ENCODE measurements at regions not wholly inside any gene's neighbourhood (a gene's known extent, or its start where the extent isn't known, plus 50 kb on each side); places are given as distances from the start of the nearest gene placed in this dataset.

DNA sequence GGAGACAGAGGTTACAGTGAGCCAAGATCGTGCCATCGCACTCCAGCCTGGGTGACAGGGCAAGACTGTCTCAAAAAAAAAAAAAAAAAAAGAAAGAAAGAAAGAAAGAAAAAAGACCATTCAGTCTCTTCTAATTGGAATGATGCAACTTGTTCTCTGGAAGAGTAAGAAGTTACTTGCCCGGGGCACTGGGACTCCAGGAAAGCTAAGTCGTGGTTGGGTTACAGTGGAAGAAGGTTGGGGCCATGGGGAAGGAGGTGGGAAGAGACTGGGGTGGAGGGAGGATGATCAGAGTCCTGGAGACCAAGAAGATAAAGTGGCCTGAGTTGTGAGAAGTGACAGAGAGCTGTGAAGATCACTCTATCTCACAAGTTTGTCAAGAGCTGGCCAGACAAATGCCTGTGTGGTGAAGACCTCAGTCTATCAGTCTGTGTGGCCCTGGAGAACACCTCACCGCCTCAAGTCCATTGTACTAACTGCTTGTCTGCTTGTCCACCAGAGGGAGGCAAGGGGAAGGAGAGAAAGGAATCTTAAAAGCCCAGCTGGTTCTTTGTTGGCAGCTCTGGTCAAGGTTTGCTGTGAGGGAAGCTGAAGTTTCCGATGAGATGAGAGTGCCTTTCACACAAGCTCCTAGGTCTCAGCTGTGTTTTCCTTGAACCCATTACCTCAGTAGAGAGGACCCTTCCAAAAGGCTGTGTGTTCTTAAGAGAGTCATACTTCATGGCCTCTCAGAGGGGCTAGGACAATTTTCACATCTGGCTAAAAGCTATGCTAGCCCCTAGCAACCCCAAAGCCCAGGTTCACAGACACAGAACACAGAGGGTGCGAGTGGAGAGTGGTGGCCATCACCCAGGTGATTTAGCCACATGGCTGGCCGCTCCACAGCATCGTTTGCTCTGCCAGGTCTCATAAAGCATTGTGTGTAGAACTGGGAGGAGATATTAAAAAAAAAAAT is 72.0 kb upstream of the TMEM178A start:
- no peak overlapping the region for H3K4me3 ChIP-seq (ENCODE audit: insufficient read depth, low read depth, low read length)
- DNase-seq: peak; percentile 65
- no peaks in the 10 kb centered on the region for H3K36me3 ChIP-seq (replicated peaks; ENCODE audit: control insufficient read depth, insufficient read depth, low read length)
- no peaks in the 10 kb centered on the region for H3K27me3 ChIP-seq (ENCODE audit: control insufficient read depth, insufficient read depth, low read length)

DNA sequence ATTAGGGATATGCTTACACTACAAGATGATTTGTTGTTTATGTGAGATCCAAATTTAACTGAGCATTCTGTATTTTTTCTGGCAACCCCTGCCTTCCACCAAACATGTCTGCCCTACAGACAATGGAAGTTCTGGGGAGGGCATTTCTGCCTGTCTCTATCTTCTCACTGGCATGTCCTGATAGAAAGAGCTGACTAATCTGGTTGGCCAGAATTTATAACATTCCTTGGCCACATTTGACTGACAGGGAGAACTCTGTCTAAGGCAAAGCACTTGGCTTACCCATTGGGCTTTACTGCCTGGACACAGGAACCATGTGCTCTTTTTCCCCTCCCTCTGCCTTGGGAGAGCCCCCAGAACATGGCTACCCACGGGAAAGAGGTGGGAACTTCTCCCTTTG is 70.6 kb upstream of the TMEM178A start:
- Histone ChIP-seq H3K27me3 (ENCODE audit: control insufficient read depth, insufficient read depth, low read length) (no peaks in the 10 kb centered on the region), H3K36me3 (replicated peaks; ENCODE audit: control insufficient read depth, insufficient read depth, low read length) (no peaks in the 10 kb centered on the region), H3K4me3 (ENCODE audit: insufficient read depth, low read depth, low read length) (no peak overlapping the region)
- no peak for DNase-seq

DNA sequence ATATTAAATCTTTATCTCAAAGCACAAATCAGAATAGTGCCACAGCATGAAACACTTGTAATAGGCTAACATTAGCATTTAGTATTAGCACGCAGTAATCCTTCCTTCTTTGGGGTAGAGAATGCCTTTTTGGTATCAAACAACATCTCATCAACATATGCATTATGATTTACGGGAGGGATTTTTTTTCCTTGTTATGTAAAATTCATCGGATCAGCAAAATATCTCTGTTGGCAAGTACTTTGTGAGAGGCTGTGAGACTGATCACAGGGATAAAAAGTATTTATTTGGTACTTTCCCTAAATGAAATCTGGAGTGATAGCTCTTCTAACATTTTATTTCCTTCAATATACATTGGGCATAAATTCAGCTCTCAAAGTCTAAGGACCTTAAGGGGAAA is 68.4 kb upstream of the TMEM178A start:
- no peaks in the 10 kb centered on the region for H3K36me3 ChIP-seq (replicated peaks; ENCODE audit: control insufficient read depth, insufficient read depth, low read length)
- no peaks in the 10 kb centered on the region for H3K27me3 ChIP-seq (ENCODE audit: control insufficient read depth, insufficient read depth, low read length)
- H3K4me3 ChIP-seq (ENCODE audit: insufficient read depth, low read depth, low read length): no peak overlapping the region
- no peak for DNase-seq

DNA sequence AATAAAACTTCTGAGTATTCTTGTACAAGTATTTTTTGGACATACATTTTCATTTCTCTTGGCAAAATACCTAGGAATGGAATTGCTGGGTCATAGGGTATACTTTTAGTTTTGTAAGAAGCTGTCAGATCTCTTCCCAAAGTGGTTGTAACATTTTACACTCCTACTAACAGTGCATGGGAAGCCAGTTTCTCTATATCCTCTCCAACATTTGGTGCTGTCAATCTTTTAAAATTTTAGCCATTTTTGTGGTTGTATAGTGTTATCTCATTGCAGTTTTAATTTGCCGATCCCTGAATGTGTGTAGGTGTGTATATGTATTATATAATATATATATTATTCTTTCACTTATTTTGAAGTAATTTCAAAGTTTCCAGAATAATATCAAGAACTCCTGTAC is 63.1 kb upstream of the TMEM178A start:
- H3K27me3 ChIP-seq (ENCODE audit: control insufficient read depth, insufficient read depth, low read length): no peaks in the 10 kb centered on the region
- no peaks in the 10 kb centered on the region for H3K36me3 ChIP-seq (replicated peaks; ENCODE audit: control insufficient read depth, insufficient read depth, low read length)
- H3K4me3 ChIP-seq (ENCODE audit: insufficient read depth, low read depth, low read length): no peak overlapping the region
- DNase-seq: no peak

DNA sequence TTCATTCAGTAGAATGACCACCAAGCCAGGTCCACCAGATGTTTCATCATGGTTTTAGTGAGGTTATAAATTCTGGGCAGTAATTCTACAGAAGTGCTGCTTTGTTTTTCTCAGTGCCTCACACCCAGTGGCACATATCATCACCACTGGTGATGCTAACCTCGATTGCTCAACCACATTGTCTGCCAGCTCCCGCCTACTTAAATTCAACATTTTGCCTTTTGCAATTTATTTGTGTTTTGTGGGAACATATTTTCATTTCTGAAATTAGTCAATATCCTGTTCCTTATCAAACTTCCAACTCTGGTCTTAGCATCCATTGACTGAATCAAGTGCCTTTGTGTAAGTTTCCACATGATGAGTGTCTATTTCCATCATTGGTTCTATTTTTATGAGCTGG is 62.3 kb upstream of the TMEM178A start:
- no peaks in the 10 kb centered on the region for H3K36me3 ChIP-seq (replicated peaks; ENCODE audit: control insufficient read depth, insufficient read depth, low read length)
- no peak overlapping the region for H3K4me3 ChIP-seq (ENCODE audit: insufficient read depth, low read depth, low read length)
- no peaks in the 10 kb centered on the region for H3K27me3 ChIP-seq (ENCODE audit: control insufficient read depth, insufficient read depth, low read length)
- DNase-seq: no peak

DNA sequence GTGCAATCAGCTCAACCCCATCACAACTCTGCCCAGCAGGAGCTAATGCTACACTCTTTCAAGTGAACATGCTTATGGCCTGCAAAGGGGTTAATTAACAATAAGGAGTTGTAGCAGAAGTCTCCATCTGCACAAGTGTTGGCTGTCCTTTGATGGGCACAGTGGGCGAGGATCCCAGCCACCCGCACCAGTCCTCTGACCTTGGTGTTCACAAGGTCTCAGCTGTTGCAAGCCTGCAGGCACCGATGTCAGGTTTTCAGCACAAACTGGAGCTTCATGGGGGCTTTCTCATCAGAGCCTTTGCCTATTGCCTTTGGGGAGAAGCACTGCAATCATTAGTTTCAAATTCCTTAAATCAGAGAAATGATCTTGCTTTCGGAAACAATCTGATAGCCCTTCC is 60.9 kb upstream of the TMEM178A start:
- Histone ChIP-seq H3K36me3 (replicated peaks; ENCODE audit: control insufficient read depth, insufficient read depth, low read length) (no peaks in the 10 kb centered on the region), H3K4me3 (ENCODE audit: insufficient read depth, low read depth, low read length) (no peak overlapping the region), H3K27me3 (ENCODE audit: control insufficient read depth, insufficient read depth, low read length) (no peaks in the 10 kb centered on the region)
- DNase-seq: no peak

DNA sequence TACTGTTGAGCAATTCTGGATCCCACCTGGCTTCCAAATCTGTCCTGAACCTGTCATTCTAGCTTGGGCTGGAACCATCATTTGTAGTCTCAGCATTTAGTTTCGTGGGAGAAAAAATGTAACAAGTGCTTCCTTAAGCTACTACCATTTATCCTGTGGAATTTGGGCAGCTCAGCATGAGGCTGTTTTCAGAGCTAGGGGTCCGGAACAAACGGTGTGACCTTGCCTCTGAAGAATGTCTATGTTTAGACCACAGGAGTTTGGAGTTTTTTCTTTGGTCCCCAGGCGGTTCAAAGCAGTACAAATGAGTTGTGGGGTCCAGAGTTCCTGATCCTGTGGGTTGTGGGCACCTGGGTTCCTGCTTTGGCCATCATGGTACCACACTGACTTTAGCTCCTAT is 59.1 kb upstream of the TMEM178A start:
- no peak for DNase-seq
- Histone ChIP-seq H3K4me3 (ENCODE audit: insufficient read depth, low read depth, low read length) (no peak overlapping the region), H3K36me3 (replicated peaks; ENCODE audit: control insufficient read depth, insufficient read depth, low read length) (no peaks in the 10 kb centered on the region), H3K27me3 (ENCODE audit: control insufficient read depth, insufficient read depth, low read length) (no peaks in the 10 kb centered on the region)

DNA sequence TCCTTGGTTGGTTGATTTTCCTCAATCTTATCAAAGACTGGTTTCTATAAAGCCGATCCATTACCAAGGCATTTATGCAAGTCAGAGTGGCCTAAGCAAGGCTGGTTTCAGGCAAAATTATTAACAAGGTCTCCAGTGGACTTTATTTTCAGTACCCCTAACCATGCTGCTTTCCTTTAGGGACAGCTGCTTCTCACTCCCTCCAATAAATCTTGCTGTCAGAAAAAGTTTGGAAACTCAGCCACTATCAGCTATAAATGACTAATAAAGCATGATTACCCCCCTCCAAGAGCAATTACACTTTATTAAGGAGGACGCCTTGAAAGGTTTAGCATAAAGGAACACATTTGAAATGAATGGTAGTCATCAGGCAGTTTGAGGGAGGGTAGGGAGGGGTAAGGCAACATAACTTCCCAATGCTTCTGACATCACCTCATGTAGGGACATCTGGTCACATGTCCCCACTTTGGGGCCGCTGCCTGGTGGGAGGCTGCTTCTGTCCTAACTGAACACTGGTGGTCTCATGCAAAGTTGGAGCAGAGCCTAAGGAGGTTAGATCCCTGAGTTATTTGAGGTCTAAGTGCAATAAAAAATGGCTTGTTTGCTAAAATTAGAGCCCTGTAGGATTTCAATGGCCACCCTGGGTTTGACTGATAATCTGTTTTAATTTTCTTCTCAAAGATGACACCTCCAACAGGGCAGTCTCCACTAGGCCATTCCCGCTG is 58.0 kb upstream of the TMEM178A start:
- Histone ChIP-seq H3K36me3 (replicated peaks; ENCODE audit: control insufficient read depth, insufficient read depth, low read length) (no peaks in the 10 kb centered on the region), H3K27me3 (ENCODE audit: control insufficient read depth, insufficient read depth, low read length) (no peaks in the 10 kb centered on the region), H3K4me3 (ENCODE audit: insufficient read depth, low read depth, low read length) (no peak overlapping the region)
- DNase-seq: no peak

DNA sequence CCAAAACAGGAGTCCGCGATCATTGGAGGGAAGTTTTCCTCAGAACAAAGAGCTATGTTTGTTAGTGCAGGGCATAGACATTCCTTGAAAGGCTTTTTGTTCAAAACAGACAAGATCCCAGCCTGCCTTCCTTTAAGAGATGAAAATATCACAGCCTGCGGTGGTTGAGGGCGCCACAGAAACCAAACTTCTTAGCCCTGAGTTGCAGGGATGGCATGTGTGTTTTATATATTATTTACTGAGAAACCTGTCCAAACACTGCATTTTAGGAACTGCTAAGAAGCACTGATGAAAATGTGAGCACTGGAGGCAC is 57.5 kb upstream of the TMEM178A start:
- no peak for DNase-seq
- no peaks in the 10 kb centered on the region for H3K27me3 ChIP-seq (ENCODE audit: control insufficient read depth, insufficient read depth, low read length)
- no peak overlapping the region for H3K4me3 ChIP-seq (ENCODE audit: insufficient read depth, low read depth, low read length)
- no peaks in the 10 kb centered on the region for H3K36me3 ChIP-seq (replicated peaks; ENCODE audit: control insufficient read depth, insufficient read depth, low read length)

DNA sequence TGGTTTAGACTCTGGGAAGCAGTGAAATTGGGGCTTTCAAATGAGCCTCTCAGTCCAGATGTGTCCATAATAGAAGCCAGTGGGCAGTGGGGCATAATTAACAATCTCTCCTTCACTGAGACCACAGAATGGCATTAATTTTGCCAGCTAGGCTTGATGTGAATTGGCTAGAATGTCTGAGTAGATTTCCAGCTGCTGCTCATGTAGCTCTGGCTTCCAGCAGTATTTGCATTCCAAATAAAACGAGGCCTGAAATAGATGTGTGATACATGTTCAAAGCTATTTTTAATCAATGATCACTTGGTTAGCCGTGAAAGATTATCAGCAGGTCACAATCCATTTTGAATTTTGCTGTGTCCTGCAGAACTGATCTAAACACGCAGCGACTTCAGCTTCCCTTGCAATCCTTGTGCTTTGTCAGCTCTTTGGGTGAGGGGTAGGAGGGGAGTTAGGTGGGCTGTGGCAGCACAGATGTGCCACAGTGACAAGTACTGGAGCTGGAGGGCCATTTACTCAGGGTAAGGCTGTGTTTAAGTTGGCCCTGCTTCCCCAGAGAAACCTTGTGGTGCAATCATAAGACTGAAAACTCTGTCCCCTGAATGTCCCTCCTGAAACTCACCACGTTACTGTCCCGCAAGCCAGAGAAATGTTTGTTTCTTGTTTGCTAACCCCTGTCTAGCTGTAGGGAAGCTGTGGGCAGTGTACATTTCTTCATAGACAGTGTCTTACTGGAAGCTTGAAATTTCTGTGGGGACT is 56.9 kb upstream of the TMEM178A start:
- Histone ChIP-seq H3K4me3 (ENCODE audit: insufficient read depth, low read depth, low read length) (no peak overlapping the region), H3K27me3 (ENCODE audit: control insufficient read depth, insufficient read depth, low read length) (no peaks in the 10 kb centered on the region), H3K36me3 (replicated peaks; ENCODE audit: control insufficient read depth, insufficient read depth, low read length) (no peaks in the 10 kb centered on the region)
- no peak for DNase-seq

DNA sequence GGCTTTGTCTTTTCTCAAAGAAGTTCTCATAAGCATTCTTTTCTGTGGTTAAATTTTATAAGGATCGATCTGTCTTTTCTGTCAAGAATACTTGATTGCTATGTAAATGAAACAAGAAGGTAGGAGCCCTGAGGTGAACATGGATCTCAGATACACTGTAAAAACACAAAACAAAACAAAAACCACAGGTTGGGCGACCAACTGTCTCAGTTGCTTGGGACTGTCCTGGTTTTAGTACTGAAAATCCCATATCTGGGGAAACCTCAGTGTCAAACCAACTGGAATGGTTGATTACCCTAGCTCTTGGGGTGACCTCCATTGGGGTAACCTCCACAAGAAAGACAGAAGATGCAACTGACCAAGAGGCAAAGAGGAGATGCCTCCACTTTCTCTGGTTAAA is 55.8 kb upstream of the TMEM178A start:
- no peak for DNase-seq
- Histone ChIP-seq H3K4me3 (ENCODE audit: insufficient read depth, low read depth, low read length) (no peak overlapping the region), H3K27me3 (ENCODE audit: control insufficient read depth, insufficient read depth, low read length) (no peaks in the 10 kb centered on the region), H3K36me3 (replicated peaks; ENCODE audit: control insufficient read depth, insufficient read depth, low read length) (no peaks in the 10 kb centered on the region)

DNA sequence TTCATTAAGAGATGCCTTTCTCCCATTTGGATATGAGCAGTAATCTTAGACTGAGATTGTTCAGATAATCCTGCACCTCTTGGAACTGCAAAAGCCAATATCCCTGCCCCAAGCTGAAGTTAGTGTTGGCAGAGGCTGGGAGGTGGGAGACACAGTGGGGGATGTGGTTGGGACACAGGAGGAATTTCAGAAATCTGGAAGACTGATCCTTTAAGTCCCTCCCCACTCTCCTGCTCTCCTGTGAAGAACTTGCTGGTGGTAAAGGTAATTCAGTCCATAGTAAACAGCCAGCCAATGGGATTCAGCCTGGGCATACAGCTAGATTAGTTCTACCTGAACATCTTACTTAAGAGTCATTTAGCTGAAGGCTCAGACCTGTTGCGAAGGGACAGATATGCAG is 50.0 kb upstream of the TMEM178A start:
- Histone ChIP-seq H3K27me3 (ENCODE audit: control insufficient read depth, insufficient read depth, low read length) (no peaks in the 10 kb centered on the region), H3K4me3 (ENCODE audit: insufficient read depth, low read depth, low read length) (no peak overlapping the region), H3K36me3 (replicated peaks; ENCODE audit: control insufficient read depth, insufficient read depth, low read length) (no peaks in the 10 kb centered on the region)
- DNase-seq: peak; percentile 37
